T-helper 2 cell (primary cell): ENCODE measurements at regions not wholly inside any gene's neighbourhood (a gene's known extent, or its start where the extent isn't known, plus 50 kb on each side); places are given as distances from the start of the nearest gene placed in this dataset.
A peak's percentile ranks its signal among the peaks of the same experiment; 100 is the strongest.

Experiments used
- DNase-seq, 5 experiments: peaks; one replicate each; pipeline versions ENCODE4 v3.0.0 to v3.0.0-alpha.2; 2012 to 2022

DNA sequence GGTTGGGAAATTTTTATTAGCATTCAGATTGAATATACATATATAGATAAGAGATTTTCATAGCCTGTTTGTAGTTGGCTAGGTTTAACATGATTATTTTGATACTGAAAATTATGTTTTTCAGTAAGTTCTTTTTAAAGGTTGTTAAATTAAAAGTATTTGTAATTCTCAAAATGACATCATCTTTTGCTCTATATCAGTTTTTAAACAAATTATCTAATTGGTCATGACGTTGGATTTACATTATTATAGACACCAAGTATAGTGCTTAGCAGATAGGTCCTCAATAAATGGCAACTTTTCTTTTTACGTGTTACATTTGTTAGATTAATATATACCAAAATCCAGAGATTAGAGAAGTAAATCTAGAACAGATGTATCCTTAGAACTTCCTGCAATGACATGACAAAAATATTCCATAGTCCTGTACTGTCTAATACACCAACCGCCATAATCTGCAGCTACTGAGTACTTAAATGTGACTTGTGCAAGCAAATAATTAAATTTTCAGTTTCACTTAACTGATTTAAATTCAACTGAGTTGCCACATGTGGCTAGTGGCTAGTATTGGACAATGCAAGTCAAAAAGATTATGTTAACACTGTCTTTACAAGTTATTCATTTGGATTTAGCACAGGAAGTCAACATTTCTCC, 1613.1 kb upstream of the TENM3 start:
- DNase-seq: no peak

DNA sequence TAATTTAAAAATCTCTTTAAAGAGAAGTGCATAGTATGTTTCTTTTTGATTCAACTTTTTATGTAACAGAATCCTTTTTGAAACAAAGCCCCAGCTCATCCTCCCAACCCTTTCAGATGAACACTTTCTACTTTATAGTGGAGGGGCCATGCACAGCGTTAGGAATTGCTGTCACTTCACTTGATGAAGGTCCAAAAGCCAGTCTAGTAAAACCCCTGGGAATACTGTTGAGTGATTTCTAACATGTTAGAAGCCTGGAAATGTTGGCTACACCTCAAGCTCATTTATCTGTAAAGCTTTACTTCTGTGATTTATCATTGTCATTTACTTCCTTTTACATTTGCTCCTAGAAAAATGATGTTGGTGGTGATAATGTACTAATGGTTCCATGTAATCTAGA, 1608.9 kb upstream of the TENM3 start:
- no peak for DNase-seq

DNA sequence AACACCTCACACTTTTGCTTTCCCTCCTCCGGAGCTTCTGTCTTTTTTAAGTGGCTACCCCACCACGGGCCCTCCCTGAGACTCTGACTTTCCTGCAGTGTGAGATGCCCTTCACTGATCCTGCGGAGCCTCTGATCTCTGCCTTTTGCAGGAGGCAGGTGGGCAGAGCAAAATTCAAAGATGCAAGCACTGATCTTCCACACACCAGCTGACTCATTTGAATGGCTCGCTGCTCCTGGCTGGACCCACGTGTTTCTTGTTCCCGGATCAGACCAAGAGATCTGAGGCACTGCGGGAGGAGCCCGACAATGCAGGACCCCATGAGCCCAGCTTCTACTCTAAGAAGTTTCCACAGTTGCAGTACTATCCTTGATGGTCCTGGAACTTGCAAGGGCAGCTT, 1607.9 kb upstream of the TENM3 start:
- DNase-seq: no peak

DNA sequence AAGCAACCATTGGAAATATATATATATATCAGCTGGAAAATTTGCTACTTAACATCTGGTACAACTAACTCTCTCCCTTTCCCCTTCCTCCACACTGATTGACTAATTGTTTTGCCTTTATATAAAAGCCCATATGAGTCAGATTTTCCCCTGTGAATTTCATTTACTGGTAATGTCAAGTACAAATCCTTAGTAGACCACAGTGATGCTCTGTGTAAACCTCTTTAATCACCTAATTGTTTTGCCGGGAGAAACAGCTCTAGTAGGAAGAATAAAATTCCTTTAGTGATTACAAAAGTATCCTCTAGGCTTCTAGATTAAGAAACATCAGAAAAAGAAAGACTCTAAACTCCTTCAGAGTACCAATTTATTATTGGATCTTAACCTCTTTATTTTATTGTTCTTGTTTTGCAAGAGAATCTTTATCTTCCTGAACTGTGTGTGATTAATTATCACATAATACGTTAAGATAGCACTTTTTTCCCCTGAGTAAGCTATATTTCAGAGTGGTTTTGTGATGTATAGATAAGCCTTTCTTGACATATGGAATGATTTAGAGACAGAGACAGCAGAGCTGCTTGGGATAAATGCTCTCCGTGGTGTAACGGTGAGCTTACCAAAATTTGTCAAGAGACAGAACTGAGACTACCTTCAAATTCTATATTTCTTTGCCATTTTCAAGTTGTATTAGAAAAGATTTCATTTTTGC, 1606.4 kb upstream of the TENM3 start:
- DNase-seq: no peak

DNA sequence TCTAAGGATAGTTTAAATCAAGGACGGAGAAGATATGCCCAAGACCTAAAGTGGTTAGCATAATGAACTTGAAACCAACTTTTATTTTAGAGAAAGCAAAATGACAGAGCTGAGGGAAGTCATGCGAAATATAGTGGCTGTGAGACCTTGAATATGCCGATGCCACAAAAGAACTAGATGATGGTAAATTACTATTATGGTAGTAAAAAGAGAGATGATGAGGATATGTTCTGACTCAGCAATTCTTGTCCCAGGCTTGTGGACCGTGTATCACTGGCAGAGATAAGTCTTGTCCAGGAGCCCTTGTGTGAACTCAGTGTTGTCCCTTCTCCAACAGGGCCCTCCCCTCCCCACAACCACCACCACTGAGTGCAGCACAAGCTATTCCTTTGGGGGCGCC, 1605.6 kb upstream of the TENM3 start:
- no peak for DNase-seq

DNA sequence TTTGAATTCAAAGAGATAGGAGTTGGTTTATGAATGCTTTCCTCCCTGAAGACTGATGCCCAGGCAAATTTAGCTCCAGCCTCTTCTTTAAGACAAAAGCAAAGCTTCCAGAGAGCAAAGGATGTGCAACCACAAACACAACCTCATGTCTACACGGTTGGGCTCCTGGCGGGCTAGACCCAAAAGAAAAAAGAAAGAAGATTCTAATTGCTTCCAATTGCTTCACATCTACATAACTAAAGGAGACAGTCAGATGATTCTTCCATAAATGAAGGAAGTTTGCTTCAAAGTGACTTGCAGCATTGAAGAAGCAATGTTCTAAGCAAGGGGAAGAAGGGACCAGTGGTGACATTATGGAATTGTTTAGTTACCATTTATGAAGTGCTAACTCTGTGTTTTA, 1603.0 kb upstream of the TENM3 start:
- no peak for DNase-seq

DNA sequence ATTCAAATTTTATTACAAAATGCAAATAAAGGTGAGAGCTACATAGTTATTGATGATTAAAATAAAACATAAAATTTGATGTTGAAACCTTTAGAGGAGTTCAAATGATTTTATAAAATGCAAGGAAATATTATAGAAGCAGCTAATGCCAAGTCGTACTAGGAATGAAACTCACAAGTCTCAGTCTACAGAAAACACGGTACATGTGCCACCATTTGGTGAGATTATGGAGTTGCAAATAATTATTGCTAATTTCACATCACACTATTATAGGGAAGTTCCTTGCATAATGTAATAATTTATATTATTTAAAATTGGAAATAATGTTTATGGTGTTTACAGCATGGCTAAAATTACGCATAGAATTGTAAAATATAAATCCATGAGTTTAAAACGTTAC, 1601.7 kb upstream of the TENM3 start:
- DNase-seq: no peak

DNA sequence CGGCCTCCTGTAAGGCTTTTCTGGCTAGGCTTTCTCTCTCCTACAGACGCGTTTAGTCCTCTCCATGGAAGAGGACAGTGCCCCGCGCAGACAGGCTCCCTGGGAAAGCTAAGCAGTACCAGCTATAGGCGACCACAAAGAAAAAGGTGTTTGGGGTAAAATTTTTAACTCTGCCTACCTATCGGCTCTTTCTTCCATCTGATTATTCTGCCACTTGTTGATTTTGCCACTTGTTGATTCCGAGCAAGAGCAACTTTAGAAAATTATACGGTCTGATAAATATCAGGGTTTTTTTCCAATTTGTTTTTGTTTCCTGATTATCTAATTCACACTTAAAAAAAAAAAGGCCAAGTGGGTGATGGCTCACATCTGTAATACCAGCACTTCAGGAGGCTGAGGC, 1600.5 kb upstream of the TENM3 start:
- no peak for DNase-seq

DNA sequence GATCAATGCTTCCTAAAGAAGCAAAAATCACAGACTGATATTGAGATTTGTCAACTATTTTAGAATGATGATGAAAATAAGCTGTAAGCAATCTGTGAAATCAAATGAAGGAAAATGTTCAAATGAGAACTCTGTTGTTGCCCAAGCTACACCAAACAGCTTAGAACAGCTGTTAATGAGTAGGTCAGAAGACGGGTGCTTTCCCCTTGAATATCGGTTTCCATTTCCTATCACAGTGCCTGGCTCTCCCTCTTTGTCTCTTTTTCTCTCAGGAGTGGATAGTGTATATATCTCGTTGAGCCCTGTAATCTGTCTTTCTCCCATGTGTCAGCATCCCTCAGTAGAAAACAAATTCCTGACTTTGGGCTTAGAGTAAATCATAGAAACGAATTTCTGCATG, 1592.9 kb upstream of the TENM3 start:
- no peak for DNase-seq

DNA sequence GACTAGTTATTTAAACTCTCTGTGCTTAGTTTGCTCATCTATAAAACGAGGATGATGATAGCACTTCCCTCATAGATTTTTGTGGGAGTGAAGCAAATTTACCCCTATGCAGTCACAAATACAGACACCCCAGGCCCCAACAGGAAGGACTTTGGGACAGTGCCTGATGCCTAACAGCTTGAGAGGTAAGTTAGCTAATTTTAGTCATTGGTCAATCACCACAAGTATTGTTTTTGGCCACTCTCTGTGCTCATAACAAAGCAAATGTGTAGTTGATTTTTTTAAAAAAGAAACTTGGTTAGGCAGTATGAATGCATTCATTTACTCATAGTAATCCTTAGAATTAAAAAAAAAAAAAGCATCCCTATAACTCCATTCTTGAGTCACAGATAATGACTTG, 1590.7 kb upstream of the TENM3 start:
- no peak for DNase-seq

DNA sequence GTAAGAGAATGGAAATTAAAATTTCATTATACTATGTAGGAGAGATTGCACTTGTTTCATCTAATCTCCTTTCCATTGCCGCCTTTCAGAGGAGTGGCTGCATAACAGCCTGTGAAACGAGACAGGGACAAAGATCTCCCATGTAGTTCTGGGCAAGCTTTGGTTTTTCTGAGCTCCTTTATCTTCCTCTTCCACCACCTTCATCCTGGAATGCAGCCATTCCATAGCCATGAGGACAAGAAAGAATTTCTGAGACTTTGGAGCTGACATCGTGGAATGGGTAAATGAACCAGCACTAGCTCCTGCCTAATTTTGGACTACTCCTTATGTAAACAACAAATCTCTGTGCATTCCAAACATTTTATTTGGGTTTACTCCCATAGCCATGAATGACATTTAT, 1587.3 kb upstream of the TENM3 start:
- no peak for DNase-seq

DNA sequence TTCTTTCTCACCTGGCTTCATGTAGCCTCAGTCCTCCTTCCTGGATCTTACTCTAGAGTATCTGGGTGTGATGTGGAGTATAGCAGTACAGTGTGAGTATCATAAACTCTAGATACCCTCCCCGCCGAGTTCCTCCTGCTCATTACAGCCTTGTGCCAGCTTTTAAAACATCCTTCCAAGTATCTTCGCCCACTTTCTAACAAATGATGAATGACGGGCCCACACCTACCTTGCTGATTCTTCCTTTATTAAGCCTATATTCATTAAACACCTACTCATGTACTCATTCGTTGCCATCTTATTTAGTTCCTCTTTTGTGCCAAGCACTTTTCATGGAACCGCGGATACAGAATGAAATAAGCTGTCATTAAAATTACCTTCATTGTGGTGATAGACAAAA, 1585.3 kb upstream of the TENM3 start:
- no peak for DNase-seq

DNA sequence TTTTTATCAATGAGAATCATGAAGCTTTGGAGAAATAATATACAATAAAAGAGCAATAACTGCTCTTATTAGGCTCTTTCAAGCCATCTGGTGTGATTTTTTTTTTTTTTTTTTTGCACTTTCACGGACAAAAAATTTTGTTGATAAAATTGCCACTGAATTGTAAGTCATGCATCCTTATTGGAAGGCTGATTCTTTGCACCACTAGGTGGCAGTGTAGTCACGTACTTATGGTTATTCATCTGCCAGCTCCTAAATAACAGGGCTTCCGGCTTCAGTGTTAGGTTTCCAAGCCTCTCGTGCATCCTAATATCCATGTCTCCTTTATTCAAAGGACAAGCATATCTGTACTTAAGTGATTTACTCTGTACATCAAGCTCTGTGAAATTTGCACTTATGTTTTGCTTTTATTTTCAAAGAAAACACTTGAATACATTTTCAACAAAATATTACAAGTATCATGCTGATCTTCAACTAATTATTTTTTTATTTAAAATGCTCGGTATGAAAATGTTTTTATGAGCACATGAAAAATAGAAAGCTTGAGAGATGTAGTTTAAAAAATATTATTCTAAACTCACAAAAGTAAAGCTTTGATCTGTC, 1578.3 kb upstream of the TENM3 start:
- peak in 2 of 5 experiments; percentile 3 to 58 for DNase-seq

DNA sequence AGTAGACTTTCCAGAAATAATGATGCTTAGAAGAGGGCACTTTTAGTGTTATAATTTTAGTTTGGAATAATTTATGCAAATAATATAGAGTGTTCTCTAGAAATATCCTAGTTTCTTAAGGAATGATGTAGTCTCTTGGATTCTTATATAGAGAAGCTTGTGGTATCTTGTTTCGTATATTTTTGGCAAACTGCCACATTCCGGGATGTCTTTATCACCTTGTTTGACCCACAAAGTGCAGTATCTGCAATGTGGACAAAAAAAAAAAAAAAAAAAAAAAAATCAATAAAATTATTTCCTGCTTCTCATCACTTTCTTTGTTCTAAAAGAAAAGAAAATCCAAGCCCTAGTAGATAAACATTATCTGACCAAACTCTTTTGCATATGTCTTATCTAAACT, 1577.7 kb upstream of the TENM3 start:
- DNase-seq: no peak

DNA sequence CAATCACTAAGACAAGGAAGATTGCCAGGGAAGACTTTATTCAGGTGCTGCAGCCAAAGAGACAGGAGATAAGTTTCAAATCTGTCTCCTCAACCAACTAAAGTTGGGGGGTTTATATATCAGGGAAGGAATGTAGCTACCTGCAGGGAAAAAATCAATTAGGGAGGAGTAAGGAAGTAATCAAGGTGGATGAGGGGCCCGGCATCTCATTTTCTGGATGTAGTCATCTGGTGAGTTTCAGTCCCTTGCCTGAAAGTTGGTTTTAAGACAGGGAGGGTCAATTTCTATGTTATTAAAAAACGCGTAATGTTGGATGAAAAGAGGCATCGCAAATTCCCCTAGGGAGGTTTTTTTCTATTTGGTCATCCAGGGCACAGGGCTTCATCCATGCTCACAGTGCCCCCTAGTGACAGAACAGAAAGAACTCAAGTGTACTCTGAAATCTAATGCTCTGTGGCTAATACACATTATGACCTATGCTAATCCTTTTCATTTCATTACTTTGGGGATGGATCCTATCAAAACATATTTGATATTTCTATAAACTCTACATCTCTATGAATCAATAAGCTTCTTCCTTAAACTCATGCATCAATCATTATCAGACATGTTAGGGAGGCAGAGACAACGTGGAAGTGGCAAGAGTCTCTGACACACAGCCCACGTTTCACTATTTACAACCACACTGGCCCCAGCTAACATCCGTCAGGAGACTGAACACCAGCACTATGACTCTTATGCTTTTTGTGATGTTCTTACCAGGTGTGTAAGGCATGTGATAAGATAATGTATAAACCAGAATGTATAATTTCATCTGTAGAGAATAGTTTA, 1577.0 kb upstream of the TENM3 start:
- peak in 1 of 5 experiments; percentile 36 for DNase-seq

DNA sequence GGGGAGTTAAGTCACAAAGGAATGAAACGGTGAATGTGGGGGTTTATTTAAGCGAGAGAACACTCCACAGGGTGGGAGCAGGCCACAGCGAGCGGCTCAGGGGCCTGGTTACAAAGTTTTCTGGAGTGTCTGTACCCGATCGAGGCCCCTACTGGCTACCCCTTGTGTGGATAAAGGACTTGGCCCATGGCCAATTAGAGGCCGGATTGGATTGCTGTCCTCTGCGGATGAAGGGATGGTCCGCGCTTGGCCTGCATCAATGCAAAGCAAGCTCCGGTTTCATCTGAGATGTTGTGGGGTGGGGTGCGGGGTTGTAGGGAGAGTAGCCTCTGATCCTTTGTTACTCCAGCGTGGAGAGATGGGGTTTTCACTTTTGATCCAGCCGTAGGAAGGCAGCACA, 1574.5 kb upstream of the TENM3 start:
- DNase-seq: no peak

DNA sequence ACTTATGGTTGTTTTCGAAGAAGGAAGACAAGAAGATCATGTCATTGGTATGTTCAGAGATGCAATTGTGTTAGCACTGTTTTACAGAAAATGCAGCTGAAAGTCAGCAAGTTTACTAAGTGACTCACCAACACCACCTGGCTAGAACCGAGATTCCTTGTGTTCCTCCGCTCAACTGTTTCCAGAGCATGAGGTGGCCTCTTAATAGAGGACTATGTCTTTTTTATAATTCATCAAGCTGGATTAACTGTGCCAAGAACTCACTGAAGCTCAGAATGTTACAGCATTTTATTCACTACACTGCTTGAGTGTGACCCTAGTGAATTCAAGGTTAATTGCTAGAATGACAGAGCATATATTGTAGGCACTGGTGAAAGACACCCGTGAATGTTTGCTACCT, 1573.5 kb upstream of the TENM3 start:
- DNase-seq: no peak

DNA sequence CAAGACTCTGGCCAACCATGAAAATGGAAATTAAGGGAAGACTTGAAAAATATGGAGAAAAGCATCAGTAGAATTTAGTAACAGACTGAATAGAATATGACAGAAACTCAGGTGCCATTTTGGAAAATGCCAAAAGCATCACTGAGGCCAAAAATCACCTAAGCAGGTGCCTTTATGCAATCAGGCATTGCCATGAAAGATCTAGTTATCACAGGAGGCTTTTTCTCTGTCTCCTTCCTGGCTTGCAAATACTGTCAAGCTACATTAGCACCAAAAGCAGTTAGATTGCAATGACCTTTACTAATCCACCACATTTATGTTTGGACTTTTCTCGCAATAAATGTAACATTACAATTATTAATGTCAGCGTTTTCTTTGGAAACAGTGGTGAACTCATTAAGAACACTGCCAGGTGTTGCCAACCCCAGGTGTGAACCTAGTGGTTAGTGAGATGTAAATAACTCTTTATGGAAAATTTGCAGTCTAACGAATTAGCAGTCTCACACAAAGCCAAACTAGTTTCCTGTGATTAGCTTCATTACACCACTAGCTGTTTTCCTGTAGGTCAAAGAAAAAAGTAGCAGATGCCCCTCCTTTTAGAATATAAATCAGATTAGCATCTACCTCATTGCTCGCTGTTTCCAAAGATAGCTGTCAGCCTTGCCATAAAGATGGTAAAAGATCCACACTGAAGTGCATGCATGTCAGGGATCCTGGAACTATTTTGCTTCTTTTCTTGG, 1568.4 kb upstream of the TENM3 start:
- no peak for DNase-seq

DNA sequence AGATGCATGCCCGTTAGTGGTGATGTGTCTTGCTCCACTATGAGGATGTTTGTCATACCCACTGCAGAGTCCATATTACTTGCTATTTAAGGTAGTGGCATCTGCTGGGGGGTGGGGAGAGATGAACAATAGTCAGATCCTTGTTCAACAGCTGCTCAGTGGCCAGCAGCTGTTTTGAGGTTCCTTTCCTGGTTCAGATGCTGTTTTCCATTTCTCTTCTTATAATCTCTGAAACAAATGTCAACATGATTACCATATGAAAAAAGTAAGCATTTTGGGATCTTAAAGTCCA, 1567.9 kb upstream of the TENM3 start:
- no peak for DNase-seq

DNA sequence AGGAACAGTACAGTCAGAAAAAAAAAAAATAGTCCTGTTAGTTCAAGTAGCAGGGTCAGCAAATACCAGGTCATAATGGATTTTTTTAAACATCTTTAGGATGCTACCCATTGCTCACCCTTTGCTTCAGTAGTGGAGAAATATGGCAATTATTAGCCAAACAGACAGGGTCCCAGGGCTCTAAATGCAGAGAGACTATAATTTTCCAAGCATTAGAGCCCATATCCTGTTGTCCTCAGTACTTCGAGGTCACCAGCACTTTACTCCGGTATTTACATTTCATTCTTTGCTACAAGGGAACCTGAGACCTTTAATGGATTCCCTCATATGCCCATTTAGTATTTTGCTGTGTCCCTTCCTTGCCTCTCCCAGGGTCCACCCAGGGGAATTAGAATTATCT, 1562.9 kb upstream of the TENM3 start:
- no peak for DNase-seq

DNA sequence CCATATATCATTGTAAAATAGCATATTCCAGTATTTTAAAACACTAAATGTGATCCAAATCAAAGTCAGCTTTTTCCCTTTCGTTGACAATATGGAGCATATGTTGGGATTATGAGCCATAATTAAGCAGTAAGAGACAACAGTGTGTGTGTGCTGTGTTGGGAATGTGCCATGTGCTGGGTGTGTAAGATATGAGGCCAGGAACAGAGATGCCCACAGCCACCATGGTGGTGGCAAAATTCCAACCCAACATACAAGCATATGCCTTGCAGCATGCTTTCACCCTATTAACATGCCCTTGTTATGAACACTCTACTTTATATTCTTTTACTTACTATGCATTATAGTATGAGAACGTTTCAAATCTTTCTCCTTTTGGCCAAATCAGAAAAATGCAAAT, 1560.4 kb upstream of the TENM3 start:
- DNase-seq: no peak

DNA sequence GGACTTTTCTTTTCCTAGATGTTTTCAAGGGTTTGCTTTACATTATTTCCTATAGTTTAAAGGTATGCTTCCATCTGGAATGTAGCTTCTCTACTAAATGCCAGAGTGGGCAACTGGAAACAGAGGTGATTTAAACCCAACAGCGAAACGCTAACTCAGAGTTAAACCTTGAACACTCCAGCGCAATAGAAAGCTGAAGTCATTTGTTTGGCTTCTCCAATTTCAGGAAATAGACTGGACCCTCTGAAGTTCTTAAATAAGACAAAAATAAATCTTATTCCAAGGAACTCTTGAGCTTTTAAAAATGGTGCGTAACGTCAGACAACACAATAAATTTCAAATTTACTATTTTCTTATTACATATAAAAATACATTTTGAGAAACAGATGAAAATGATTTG, 1560.0 kb upstream of the TENM3 start:
- no peak for DNase-seq

DNA sequence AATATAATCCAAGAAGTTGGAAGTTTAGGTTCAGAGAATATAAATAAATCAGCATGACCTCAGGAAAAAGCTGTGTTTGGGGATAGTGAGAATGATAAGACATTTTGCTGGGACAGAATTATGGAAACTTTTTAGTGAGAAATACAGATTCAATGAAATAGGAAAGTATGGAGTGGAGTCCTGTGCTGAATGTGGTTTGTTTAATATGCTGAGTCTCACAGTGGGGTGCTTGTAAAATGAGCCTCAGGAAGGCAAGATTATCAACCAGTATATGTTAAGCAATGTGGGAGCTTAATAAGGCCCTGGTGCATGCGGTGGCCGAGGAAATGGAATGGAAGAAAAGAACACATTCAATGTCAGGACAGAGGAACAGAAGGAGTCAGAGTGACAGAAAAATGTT, 1554.7 kb upstream of the TENM3 start:
- DNase-seq: no peak
